Nephron progenitor cell (in vitro differentiated cells): ENCODE measurements at regions not wholly inside any gene's neighbourhood (a gene's known extent, or its start where the extent isn't known, plus 50 kb on each side); places are given as distances from the start of the nearest gene placed in this dataset.

Source experiments
- DNase-seq: peaks from one replicate; pipeline ENCODE4 v3.0.0; 2021
- H3K27ac Mint-ChIP-seq: 2 replicates; pipeline ENCODE4 v1.8.0; 2021; ENCODE audit warnings: mild to moderate bottlenecking, moderate library complexity, mixed read lengths
- H3K27me3 Mint-ChIP-seq: 2 replicates; pipeline ENCODE4 v1.8.0; 2021; ENCODE audit warnings: mild to moderate bottlenecking, low read depth, mixed read lengths; ENCODE audit not compliant: poor library complexity
- H3K36me3 Mint-ChIP-seq: 2 replicates; pipeline ENCODE4 v1.8.0; 2021; ENCODE audit warnings: low read depth, mixed read lengths
- H3K4me1 Mint-ChIP-seq: 2 replicates; pipeline ENCODE4 v1.8.0; 2021; ENCODE audit warnings: mixed read lengths
- H3K4me3 Mint-ChIP-seq: 2 replicates; pipeline ENCODE4 v1.8.0; 2021; ENCODE audit warnings: mild to moderate bottlenecking, moderate library complexity, mixed read lengths
- H3K9me3 Mint-ChIP-seq: 2 replicates; pipeline ENCODE4 v1.8.0; 2021; ENCODE audit warnings: mild to moderate bottlenecking, moderate library complexity, mixed read lengths
- CTCF ChIP-seq: fragments of 200-600 bp; sonication (generic); IDR thresholded peaks from 2 replicates; pipeline ENCODE4 v1.5.0; 2021; ENCODE audit warnings: antibody characterized with exemption

GRCh38 chr14:52380294-52380693 lies 66.2 kb downstream of the PTGER2 start:
- no peak for TF ChIP-seq CTCF
- H3K9me3 Mint-ChIP-seq = peaks cover 61% of the 10 kb centered on the region
- H3K36me3 Mint-ChIP-seq = peaks cover 10% of the 10 kb centered on the region
- DNase-seq = no peak
- H3K27me3 Mint-ChIP-seq = peaks cover 10% of the 10 kb centered on the region
- no peak overlapping the region for H3K4me3 Mint-ChIP-seq
- H3K27ac Mint-ChIP-seq = no peak overlapping the region
- H3K4me1 Mint-ChIP-seq = peaks cover 6% of the 10 kb centered on the region
